OCI-LY1 (cell line): ENCODE measurements at regions not wholly inside any gene's neighbourhood (a gene's known extent, or its start where the extent isn't known, plus 50 kb on each side); places are given as distances from the start of the nearest gene placed in this dataset.

Experiments used
- CTCF ChIP-seq: fragments of 200-600 bp; sonication (generic), shearing (Covaris generic); IDR thresholded peaks from 2 replicates; pipeline ENCODE4 v1.5.1; 2017; ENCODE audit warnings: mild to moderate bottlenecking, antibody characterized with exemption, low read length, moderate library complexity, mixed read lengths
- EZH2 ChIP-seq: fragments of 200-600 bp; sonication (generic), shearing (Covaris generic); IDR thresholded peaks from 2 replicates; pipeline ENCODE4 v1.8.0; 2017; ENCODE audit warnings: borderline replicate concordance, mixed run types, mild to moderate bottlenecking, antibody characterized with exemption, low read length, moderate library complexity, mixed read lengths

GRCh38 chr9:78973907-78974306 lies 597.9 kb upstream of the TLE4 start:
- TF ChIP-seq CTCF = no peak
- no peak for TF ChIP-seq EZH2
